Brain pericyte (primary cell): ENCODE measurements at regions not wholly inside any gene's neighbourhood (a gene's known extent, or its start where the extent isn't known, plus 50 kb on each side); places are given as distances from the start of the nearest gene placed in this dataset.
"Not testable (repeated sequence)": the region's sequence is repeated elsewhere in the genome, so short reads cannot be mapped to it uniquely, and the experiment has no call there.

ENCODE experiments used
- DNase-seq: peaks from one replicate; pipeline ENCODE4 v3.0.0-alpha.2; 2012; ENCODE audit warnings: low read depth, low spot score

DNA sequence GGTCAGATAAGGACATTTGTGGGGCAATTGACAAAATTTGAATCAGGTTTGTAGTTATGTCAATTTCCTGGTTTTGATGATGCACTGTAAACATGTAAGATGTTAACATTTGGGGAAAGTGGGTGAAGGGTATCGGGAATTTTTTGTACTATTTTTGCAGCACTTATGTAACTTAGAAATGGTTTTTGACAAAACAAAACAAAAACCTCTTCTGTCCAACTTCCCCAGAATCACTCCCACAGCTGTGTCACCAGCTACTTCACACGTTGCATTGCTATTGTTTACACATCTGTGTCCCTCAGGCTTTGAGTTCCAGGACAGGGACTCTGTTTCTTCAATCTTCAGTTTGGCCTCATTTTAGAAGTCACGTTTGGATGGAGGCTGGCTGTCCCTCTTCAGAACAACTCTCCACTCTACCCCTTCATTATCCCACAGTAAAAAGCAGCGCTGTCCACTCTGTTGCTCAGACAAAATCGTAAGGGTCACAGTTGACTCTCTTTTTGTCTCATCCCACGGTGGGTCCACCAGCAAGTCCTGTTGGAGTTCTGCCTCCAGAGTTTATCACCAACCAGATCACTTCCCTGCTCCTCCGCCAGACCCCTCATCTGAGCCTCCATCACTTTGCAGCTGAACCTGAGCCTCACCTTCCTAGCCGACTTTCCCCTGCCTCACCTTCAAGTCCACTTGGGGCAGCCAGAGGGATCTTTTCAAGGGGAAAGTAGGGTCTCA, 63.2 kb downstream of the NENF start:
- DNase-seq = no peak

- DNase-seq = no peak
These were observed 64.0 kb downstream of the NENF start for GRCh38 chr1:212496682-212497081.

GRCh38 chr1:212497553-212497952, 64.8 kb downstream of the NENF start:
- no peak for DNase-seq

- no peak for DNase-seq
These were observed 65.7 kb downstream of the NENF start for GRCh38 chr1:212498283-212499040.

GRCh38 chr1:212500351-212500750, 67.6 kb downstream of the NENF start:
- no peak for DNase-seq

GRCh38 chr1:212500983-212501382, 68.3 kb downstream of the NENF start:
- no peak for DNase-seq

GRCh38 chr1:212503714-212504113, 71.0 kb downstream of the NENF start:
- DNase-seq = no peak

GRCh38 chr1:212504171-212504803, 71.6 kb downstream of the NENF start:
- no peak for DNase-seq

DNA sequence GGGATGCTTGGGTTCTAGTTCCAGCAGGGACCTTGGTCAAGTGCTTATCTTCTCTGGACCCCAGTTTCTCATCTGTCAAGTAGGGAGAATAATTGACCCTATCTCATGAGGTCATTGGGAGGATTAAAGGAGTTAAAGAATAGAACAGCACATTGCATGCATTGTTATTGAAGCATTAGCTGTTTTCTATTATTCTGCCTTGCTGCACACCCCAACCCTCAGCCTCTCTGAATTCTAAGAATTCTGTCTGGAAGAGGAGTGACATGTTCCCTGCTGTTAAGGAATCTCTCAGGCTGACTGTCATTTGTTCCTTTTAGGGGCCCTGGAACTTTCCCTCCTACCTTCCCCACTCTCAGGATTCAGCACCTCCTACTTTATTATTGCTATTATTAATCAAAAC, 73.9 kb downstream of the NENF start:
- DNase-seq = no peak

GRCh38 chr1:212507369-212507768, 74.6 kb downstream of the NENF start:
- no peak for DNase-seq

GRCh38 chr1:212512816-212513559, 80.3 kb downstream of the NENF start:
- DNase-seq = no peak

DNA sequence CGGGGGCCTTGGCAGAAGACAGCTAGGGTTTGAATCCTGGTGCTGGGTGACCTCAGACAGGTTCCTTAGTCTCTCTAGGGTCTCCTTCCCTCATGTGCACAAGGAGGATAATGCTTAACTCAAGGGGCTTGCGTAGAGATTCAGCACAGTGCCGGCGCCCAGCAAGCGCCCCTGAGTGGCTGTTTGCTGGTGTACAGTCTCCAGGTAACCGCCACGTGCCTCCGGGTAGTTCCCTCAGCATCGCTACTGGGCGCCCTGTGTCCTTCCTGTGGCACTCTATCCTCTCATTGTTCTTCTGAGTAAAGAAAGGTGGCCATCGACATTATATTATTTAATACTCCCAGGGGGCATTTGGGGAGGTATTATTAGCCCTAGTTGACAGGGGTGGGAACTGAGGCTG, 80.9 kb downstream of the NENF start:
- DNase-seq = no peak

GRCh38 chr1:212514056-212514614, 81.4 kb downstream of the NENF start:
- DNase-seq = no peak

DNA sequence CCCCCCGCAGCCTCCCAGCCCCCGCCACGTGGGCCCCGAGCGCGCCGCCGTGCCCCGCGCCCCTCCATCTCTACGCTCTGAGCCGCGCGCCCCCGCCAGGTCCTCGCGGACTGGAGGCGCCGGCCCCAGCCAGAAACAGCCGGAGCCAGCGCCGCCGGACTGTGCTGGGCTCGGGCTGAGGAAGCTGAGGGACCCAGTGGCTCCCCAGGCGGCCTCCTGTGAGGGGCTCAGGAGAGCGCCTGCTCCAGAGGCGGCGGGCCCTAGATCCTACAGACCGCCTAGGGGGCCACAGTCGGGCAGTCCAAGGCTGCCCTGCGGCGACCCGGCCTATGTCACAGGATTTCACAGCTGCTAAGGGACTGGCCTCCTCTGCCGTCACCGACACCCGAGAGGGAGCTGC, 82.1 kb downstream of the NENF start:
- no peak for DNase-seq

GRCh38 chr1:212515329-212515760, 82.6 kb downstream of the NENF start:
- no peak for DNase-seq

DNA sequence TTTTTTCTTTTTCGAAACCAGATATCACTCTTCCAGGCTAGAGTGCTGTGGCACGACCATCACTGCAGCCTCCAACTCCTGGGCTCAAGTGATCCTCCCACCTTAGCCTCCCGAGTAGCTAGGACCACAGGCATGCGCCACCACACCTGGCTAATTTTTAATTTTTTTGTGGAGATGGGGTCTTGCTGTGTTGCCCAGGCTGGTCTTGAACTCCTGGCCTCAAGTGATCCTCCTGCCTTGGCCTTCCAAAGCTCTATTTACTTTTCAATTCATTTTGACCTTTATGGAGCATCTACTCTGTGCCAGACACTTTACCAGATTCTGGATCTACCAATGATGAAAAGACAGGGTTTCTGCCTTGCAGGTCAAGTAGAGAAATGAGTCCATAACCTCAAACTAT, 83.3 kb downstream of the NENF start:
- not testable (repeated sequence) for DNase-seq

- no peak for DNase-seq
These were observed 85.7 kb downstream of the NENF start for GRCh38 chr1:212518188-212519054.

- DNase-seq = no peak
These were observed 86.4 kb downstream of the NENF start for GRCh38 chr1:212519131-212519530.

DNA sequence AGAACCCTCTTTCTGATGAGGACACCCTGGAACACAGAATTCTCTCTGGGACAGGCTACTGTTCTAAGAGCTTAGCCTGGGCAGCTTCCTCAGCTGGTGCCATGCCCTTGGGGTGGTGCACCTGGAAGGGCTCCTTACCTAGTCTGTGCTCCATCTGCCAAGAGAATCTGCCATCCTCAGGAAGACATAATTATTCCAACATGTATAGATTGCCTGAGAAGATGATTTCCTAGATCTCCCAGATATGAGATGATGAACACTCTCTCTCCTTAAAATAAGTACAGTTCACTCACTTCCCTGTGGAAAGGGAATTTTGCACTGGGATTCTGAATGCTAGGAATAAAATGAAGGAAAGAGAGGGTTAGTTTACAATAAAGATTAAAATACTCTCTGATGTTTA, 87.6 kb downstream of the NENF start:
- DNase-seq = no peak

DNA sequence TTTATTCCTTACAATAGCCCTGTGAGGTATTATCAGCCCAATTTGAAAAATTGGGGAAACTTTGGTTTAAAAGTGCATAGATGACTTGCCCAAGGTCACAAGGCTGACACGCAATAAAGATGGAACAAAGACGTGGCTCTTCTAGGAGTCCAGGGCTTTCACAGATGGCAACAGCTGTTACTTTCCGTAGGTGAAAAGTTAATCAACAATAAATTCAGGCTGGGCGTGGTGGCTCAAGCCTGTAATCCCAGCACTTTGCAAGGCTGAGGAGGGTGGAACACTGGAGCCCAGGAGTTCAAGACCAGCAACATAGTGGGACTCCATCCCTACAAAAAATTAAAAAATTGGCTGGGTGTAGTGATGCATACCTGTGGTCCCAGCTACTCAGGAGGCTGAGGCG, 87.8 kb upstream of the ATF3 start:
- no peak for DNase-seq
